ENCODE measurements at regions not wholly inside any gene's neighbourhood (a gene's known extent, or its start where the extent isn't known, plus 50 kb on each side); places are given as distances from the start of the nearest gene placed in this dataset.

DNA sequence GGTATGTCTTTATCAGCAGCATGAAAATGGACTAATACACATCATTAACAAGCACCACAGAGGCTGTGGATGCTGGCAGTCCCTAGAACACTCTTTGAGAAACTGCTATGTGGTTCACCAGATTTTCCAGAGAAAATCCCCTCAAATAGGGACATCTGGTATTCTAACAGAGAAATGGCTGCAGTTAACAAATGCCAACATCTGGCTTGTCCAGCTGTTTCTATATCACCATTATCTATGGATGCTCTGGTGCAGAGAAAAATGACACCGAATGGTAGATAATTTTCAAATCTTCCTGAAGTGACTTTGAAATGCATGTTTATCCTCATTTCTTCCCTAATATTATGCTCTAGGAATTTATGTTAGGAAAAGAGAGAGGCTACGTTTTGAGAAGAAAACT is 403.5 kb upstream of the PROX1 start:
- Histone ChIP-seq H3K4me3 (ENCODE audit: low read length) (no peak overlapping the region), H3K9me3 (ENCODE audit: low read length) (no peaks in the 10 kb centered on the region), H3K36me3 (ENCODE audit: insufficient read depth, low read length) (no peaks in the 10 kb centered on the region), H3K4me2 (ENCODE audit: low read length) (no peak overlapping the region), H3F3A (ENCODE audit: insufficient read depth, low read length, poor library complexity, severe bottlenecking) (no peaks in the 10 kb centered on the region), H4K20me1 (ENCODE audit: insufficient read depth) (no peaks in the 10 kb centered on the region), H3K9ac (ENCODE audit: low read length) (no peak overlapping the region), H3K9me2 (ENCODE audit: insufficient read depth, low read length) (no peaks in the 10 kb centered on the region), H3K27me3 (ENCODE audit: insufficient read depth, low read depth, low read length) (no peaks in the 10 kb centered on the region), H3K27ac (ENCODE audit: low read length) (no peak overlapping the region), H2AFZ (ENCODE audit: low read depth, low read length) (no peak overlapping the region), H3K79me2 (replicated peaks; ENCODE audit: insufficient read depth, low read length) (no peaks in the 10 kb centered on the region)
- TF ChIP-seq, protein P1, sequence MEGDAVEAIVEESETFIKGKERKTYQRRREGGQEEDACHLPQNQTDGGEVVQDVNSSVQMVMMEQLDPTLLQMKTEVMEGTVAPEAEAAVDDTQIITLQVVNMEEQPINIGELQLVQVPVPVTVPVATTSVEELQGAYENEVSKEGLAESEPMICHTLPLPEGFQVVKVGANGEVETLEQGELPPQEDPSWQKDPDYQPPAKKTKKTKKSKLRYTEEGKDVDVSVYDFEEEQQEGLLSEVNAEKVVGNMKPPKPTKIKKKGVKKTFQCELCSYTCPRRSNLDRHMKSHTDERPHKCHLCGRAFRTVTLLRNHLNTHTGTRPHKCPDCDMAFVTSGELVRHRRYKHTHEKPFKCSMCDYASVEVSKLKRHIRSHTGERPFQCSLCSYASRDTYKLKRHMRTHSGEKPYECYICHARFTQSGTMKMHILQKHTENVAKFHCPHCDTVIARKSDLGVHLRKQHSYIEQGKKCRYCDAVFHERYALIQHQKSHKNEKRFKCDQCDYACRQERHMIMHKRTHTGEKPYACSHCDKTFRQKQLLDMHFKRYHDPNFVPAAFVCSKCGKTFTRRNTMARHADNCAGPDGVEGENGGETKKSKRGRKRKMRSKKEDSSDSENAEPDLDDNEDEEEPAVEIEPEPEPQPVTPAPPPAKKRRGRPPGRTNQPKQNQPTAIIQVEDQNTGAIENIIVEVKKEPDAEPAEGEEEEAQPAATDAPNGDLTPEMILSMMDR (IDR thresholded peaks at IDR 0.05; ENCODE audit: poor library complexity, severe bottlenecking): no peak
- TF ChIP-seq MXI1 (conservative IDR thresholded peaks at IDR 0.05; ENCODE audit: poor library complexity, severe bottlenecking) (no peak), SMC3 (conservative IDR thresholded peaks at IDR 0.05; ENCODE audit: poor library complexity) (no peak), EP300 (conservative IDR thresholded peaks at IDR 0.05; ENCODE audit: poor library complexity, severe bottlenecking) (no peak), RAD21 (conservative IDR thresholded peaks at IDR 0.05) (no peak), EZH2 (IDR thresholded peaks at IDR 0.05; ENCODE audit: borderline replicate concordance, insufficient read depth, low read length, poor library complexity, severe bottlenecking) (no peak), TAF1 (IDR thresholded peaks at IDR 0.05; ENCODE audit: low read depth) (no peak), POLR2AphosphoS5 (IDR thresholded peaks at IDR 0.05) (no peak)
- TF ChIP-seq, protein P2, sequence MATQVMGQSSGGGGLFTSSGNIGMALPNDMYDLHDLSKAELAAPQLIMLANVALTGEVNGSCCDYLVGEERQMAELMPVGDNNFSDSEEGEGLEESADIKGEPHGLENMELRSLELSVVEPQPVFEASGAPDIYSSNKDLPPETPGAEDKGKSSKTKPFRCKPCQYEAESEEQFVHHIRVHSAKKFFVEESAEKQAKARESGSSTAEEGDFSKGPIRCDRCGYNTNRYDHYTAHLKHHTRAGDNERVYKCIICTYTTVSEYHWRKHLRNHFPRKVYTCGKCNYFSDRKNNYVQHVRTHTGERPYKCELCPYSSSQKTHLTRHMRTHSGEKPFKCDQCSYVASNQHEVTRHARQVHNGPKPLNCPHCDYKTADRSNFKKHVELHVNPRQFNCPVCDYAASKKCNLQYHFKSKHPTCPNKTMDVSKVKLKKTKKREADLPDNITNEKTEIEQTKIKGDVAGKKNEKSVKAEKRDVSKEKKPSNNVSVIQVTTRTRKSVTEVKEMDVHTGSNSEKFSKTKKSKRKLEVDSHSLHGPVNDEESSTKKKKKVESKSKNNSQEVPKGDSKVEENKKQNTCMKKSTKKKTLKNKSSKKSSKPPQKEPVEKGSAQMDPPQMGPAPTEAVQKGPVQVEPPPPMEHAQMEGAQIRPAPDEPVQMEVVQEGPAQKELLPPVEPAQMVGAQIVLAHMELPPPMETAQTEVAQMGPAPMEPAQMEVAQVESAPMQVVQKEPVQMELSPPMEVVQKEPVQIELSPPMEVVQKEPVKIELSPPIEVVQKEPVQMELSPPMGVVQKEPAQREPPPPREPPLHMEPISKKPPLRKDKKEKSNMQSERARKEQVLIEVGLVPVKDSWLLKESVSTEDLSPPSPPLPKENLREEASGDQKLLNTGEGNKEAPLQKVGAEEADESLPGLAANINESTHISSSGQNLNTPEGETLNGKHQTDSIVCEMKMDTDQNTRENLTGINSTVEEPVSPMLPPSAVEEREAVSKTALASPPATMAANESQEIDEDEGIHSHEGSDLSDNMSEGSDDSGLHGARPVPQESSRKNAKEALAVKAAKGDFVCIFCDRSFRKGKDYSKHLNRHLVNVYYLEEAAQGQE (IDR thresholded peaks at IDR 0.05; ENCODE audit: borderline replicate concordance): no peak

GRCh38 chr1:213585402-213585801 is 402.4 kb upstream of the PROX1 start:
- H3F3A ChIP-seq (ENCODE audit: insufficient read depth, low read length, poor library complexity, severe bottlenecking): no peaks in the 10 kb centered on the region
- no peaks in the 10 kb centered on the region for H3K36me3 ChIP-seq (ENCODE audit: insufficient read depth, low read length)
- no peak overlapping the region for H3K4me3 ChIP-seq (ENCODE audit: low read length)
- no peaks in the 10 kb centered on the region for H4K20me1 ChIP-seq (ENCODE audit: insufficient read depth)
- no peaks in the 10 kb centered on the region for H3K27me3 ChIP-seq (ENCODE audit: insufficient read depth, low read depth, low read length)
- H3K27ac ChIP-seq (ENCODE audit: low read length): no peak overlapping the region
- H3K79me2 ChIP-seq (replicated peaks; ENCODE audit: insufficient read depth, low read length): no peaks in the 10 kb centered on the region
- H3K4me2 ChIP-seq (ENCODE audit: low read length): no peak overlapping the region
- no peaks in the 10 kb centered on the region for H3K9me2 ChIP-seq (ENCODE audit: insufficient read depth, low read length)
- no peak overlapping the region for H3K9ac ChIP-seq (ENCODE audit: low read length)
- H2AFZ ChIP-seq (ENCODE audit: low read depth, low read length): no peak overlapping the region
- TF ChIP-seq POLR2AphosphoS5 (IDR thresholded peaks at IDR 0.05) (no peak), EZH2 (IDR thresholded peaks at IDR 0.05; ENCODE audit: borderline replicate concordance, insufficient read depth, low read length, poor library complexity, severe bottlenecking) (no peak), RAD21 (conservative IDR thresholded peaks at IDR 0.05) (no peak), SMC3 (conservative IDR thresholded peaks at IDR 0.05; ENCODE audit: poor library complexity) (no peak), MXI1 (conservative IDR thresholded peaks at IDR 0.05; ENCODE audit: poor library complexity, severe bottlenecking) (no peak), TAF1 (IDR thresholded peaks at IDR 0.05; ENCODE audit: low read depth) (no peak), EP300 (conservative IDR thresholded peaks at IDR 0.05; ENCODE audit: poor library complexity, severe bottlenecking) (no peak)
- TF ChIP-seq, protein P1 (IDR thresholded peaks at IDR 0.05; ENCODE audit: poor library complexity, severe bottlenecking): no peak
- TF ChIP-seq, protein P2 (IDR thresholded peaks at IDR 0.05; ENCODE audit: borderline replicate concordance): no peak
- no peaks in the 10 kb centered on the region for H3K9me3 ChIP-seq (ENCODE audit: low read length)
